Activated naive CD8-positive, alpha-beta T cell treated with anti-CD3 and anti-CD28 coated beads, Interleukin-2, amount 50 U/mL, for 24 hours (primary cell): ENCODE measurements at regions not wholly inside any gene's neighbourhood (a gene's known extent, or its start where the extent isn't known, plus 50 kb on each side); places are given as distances from the start of the nearest gene placed in this dataset.
"Not testable (repeated sequence)": the region's sequence is repeated elsewhere in the genome, so short reads cannot be mapped to it uniquely, and the experiment has no call there.

Experiments
- ATAC-seq: fragments of 150-1000 bp; cut with Tn5 transposase; one replicate; pipeline ENCODE4 v1.10.0; 2021
- DNase-seq: peaks from one replicate; pipeline ENCODE4 v3.0.0; 2021
- H3K27ac Mint-ChIP-seq: one replicate; pipeline ENCODE4 v1.8.0; 2021; ENCODE audit warnings: mild to moderate bottlenecking, mixed read lengths
- H3K27me3 Mint-ChIP-seq: one replicate; pipeline ENCODE4 v1.8.0; 2021; ENCODE audit warnings: mixed read lengths
- H3K36me3 Mint-ChIP-seq: one replicate; pipeline ENCODE4 v1.8.0; 2021; ENCODE audit warnings: low read depth, mixed read lengths
- H3K4me1 Mint-ChIP-seq: one replicate; pipeline ENCODE4 v1.8.0; 2021; ENCODE audit warnings: mixed read lengths
- H3K4me3 Mint-ChIP-seq: one replicate; pipeline ENCODE4 v1.8.0; 2021; ENCODE audit warnings: mild to moderate bottlenecking, moderate library complexity, mixed read lengths
- H3K9me3 Mint-ChIP-seq: one replicate; pipeline ENCODE4 v1.8.0; 2021; ENCODE audit warnings: mixed read lengths

DNA sequence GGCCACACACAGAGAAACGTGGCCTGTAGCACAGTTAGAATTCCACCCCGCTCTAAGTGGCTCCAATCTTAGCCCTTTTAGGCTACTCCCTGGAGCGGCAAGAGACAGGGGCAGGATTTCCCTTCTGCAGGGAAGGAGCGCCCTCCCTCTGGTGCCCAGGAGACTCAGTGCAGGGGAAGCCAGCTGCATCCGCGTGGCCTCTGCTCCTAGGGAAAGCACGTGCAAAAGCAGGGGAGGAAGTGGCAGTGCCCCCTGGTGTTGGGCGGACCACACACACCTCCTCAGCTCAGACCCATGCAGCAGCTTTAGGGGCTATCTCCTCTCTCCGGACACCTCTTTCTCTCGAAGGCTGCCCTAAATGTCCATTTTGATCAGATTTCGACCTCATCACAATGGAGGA lies 50.0 kb downstream of the SPRING1 start:
- Mint-ChIP-seq H3K36me3 (no peaks in the 10 kb centered on the region), H3K4me1 (peaks cover 1% of the 10 kb centered on the region), H3K27me3 (peaks cover 6% of the 10 kb centered on the region), H3K9me3 (no peaks in the 10 kb centered on the region), H3K4me3 (no peak overlapping the region), H3K27ac (no peak overlapping the region)
- ATAC-seq (peak; percentile 71), DNase-seq (peak; percentile 55)

DNA sequence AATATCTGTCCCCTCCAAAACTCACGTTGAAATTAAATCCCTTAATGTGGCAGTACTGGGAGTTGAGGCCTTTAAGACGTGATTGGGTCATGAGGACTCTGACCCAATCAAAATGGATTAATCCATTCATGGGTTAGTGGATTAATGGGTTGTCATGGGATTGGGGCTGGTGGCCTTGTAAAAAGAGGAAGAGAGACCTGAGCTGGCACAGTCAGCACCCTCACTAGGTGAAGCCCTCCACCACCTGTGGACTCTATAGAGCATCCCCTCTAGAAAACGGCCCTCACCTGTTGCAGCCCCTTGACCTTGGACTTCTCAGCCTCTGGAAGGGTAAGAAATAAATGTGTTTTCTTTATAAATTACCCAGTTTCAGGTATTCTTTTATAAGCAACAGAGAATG lies 53.0 kb downstream of the SPRING1 start:
- H3K4me1 Mint-ChIP-seq = no peaks in the 10 kb centered on the region
- H3K9me3 Mint-ChIP-seq = no peaks in the 10 kb centered on the region
- H3K27ac Mint-ChIP-seq = no peak overlapping the region
- H3K36me3 Mint-ChIP-seq = no peaks in the 10 kb centered on the region
- ATAC-seq = no peak
- DNase-seq = no peak
- H3K4me3 Mint-ChIP-seq = no peak overlapping the region
- peaks cover 1% of the 10 kb centered on the region for H3K27me3 Mint-ChIP-seq

DNA sequence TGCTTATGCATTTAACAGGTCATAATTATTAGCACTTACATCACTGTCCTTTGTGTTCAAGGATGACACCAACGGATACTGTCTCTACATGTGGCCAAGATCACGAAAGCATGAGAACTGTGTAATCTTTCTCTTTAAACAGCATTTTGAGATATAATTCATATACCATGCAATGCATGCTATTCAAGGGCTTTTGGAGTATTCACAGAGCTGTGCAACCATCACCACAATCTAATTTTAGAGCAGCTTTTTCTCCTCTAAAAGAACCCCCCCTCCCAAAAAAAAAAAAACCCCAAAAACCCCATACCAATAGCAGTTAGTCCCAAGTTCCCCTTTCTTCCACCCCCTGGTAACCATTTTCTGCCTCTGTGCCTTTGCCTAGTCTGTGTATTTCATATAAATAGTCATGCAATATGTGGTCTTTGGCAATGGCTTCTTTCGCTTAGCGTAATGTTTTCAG lies 60.6 kb downstream of the SPRING1 start:
- Mint-ChIP-seq H3K27me3 (peaks cover 4% of the 10 kb centered on the region), H3K4me1 (peaks cover 40% of the 10 kb centered on the region), H3K9me3 (no peaks in the 10 kb centered on the region), H3K36me3 (no peaks in the 10 kb centered on the region), H3K4me3 (no peak overlapping the region), H3K27ac (peak overlapping the region; percentile 10)
- DNase-seq = no peak
- peak; percentile 30 for ATAC-seq

DNA sequence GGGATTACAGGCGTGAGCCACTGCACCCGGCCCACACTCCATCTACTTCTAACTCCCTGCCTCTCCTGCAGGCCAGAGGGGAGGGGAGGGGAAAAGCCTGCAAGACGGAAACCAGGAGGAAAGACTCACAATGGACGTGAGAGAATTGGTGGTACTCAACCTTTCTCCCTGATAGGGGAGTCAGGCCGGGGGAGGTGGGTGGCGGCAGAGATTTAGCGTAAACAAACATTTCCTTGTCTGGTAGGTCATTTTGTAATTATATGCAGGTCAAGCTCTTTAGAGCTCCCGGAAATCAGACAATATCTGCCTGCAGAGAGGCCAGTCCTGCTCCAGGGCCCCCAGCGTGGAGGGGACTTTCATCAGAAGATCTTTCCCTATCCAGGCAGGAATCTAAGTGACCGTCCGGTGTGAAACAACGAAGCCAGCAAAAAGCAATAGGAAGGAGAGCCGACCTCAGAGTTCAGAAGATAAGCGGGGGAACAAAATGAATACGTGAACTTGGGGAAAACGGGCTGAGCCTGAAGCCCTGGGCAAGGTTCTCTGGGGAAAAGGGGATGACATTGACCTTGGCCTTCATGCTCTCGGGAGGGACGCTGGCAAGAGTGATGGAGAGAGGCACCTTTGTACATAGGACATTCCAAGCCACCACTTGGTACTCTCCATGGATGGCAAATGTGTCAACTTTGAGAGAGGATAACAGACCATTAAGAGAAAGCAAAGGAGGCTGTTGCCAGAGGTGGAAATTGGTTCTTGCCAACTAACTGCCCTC lies 62.3 kb downstream of the SPRING1 start:
- no peak overlapping the region for H3K27ac Mint-ChIP-seq
- no peak overlapping the region for H3K4me3 Mint-ChIP-seq

DNA sequence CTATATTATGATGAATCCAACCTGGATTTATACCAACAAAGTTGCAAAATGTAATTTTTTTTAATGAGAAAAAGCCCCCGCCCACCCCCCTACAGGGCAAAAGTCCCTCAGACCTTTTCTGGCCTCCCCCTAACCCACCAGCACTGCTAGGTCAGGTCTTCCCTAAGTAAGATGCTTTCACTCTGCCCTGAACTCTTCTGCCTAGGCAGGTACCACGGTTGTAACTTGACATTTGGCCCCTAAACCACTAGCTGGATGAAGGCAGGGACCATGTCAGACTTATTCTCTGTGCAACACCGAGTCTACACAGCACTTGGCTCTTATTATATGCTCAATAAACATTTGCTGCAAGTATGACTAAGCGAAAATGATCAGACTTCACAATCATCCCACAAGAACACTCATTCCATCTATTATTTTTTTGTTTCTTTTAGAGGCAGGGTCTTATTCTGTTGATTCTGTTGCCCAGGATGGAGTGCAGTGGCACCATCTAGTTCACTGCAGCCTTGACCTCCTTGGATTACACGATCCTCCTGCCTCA lies 63.2 kb downstream of the SPRING1 start:
- Mint-ChIP-seq H3K4me1 (peaks cover 42% of the 10 kb centered on the region), H3K27me3 (peaks cover 3% of the 10 kb centered on the region), H3K9me3 (no peaks in the 10 kb centered on the region), H3K27ac (no peak overlapping the region), H3K36me3 (no peaks in the 10 kb centered on the region), H3K4me3 (no peak overlapping the region)
- ATAC-seq = peak; percentile 57
- DNase-seq = no peak

More for the DNA sequence above, 62.3 kb downstream of the SPRING1 start:
- no peak for ATAC-seq
- H3K36me3 Mint-ChIP-seq = no peaks in the 10 kb centered on the region
- peaks cover 42% of the 10 kb centered on the region for H3K4me1 Mint-ChIP-seq
- H3K27me3 Mint-ChIP-seq = peaks cover 3% of the 10 kb centered on the region
- no peak for DNase-seq
- no peaks in the 10 kb centered on the region for H3K9me3 Mint-ChIP-seq

DNA sequence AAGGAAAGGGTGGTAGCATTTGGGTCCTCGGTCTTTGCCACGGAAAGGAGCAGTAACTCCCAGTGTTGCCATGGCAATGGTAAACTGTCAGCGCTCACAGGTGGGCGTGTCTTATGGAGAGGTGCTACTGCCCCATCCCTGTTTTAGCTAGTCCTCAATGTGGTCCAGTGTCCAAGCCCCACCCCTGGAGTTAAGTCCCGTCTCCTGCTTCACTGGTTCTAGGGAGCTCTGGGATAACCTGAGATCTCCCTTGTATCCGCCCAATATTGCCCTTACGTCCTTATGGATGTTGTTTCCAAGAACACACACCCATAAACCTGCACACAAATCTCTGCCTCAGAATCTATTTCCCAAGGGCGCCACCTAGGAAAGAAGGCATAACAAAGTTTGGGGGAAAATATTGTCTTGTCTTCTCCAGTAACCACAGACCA lies 64.2 kb downstream of the SPRING1 start:
- no peaks in the 10 kb centered on the region for H3K9me3 Mint-ChIP-seq
- DNase-seq = no peak
- no peak for ATAC-seq
- H3K27ac Mint-ChIP-seq = no peak overlapping the region
- peaks cover 42% of the 10 kb centered on the region for H3K4me1 Mint-ChIP-seq
- H3K36me3 Mint-ChIP-seq = no peaks in the 10 kb centered on the region
- H3K27me3 Mint-ChIP-seq = no peaks in the 10 kb centered on the region
- no peak overlapping the region for H3K4me3 Mint-ChIP-seq

DNA sequence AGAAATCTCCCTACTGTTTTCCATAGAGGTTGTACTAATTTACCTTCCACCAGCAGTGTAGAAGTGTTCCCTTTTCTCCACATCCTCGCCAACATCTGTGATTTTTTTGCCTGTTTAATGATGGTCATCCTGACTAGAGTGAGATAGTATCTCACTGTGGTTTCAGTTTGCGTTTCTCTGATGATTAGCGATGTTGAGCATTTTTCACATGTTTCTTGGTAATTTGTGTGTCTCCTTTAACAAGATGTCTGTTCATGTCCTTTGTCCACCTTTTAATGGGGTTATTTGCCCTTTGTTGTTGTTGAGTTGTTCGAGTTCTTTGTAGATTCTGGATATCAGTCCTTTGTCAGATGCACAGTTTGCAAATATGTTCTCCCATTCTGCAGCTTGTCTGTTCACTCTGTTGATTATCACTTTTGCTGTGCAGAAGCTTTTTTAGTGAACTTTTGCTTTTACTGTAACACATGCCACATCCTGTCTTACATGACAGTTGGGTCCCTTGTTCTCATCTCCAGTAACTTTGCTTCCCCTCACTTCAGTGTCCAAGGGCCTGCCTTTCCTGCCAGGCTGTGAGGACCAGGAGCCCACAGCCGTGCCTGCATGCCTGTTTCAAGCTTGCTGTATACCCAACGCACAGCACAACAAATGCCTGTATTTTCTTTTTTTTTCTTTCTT lies 64.9 kb downstream of the SPRING1 start:
- Mint-ChIP-seq H3K36me3 (no peaks in the 10 kb centered on the region), H3K4me1 (peaks cover 42% of the 10 kb centered on the region), H3K4me3 (peak overlapping the region; percentile 46), H3K27me3 (no peaks in the 10 kb centered on the region), H3K27ac (peak overlapping the region; percentile 41), H3K9me3 (no peaks in the 10 kb centered on the region)
- DNase-seq (no peak), ATAC-seq (peak; percentile 34)

DNA sequence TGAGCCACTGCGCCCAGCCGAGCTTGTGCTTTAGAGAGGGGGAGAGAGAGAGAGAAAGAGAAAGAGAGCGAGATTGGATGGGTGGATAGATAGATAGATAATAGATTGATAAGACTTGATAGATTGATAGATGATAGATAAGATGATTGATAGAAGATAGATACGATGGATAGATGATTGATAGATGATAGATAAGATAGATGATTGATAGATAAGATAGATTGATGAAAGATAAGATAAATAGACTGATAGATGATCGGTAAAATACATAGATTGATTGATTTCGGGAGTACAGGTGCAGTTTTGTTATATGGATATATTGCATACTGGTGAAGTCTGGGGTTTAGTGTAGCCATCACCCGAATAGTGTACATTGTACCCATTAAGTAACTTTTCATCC lies 65.9 kb downstream of the SPRING1 start:
- no peak overlapping the region for H3K4me3 Mint-ChIP-seq
- peaks cover 38% of the 10 kb centered on the region for H3K4me1 Mint-ChIP-seq
- no peaks in the 10 kb centered on the region for H3K27me3 Mint-ChIP-seq

DNA sequence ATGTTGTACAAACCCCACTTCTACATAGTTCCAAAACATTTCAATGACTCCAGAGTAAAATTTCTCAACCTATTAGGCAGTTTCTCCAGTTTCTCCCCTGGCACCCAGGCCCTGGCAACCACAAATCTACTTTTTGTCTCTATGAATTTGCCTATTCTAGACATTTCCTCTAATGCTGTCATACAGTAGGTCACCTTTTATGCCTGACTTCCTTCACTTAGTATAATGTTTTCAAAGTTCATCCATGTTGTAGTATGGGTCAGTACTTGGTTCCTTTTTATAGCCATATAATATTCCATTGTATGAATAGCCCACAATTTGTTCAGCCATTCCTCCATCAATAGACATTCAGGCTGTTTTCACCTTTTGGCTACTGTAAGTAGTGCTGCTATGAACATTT lies 67.0 kb downstream of the SPRING1 start:
- Mint-ChIP-seq H3K36me3 (no peaks in the 10 kb centered on the region), H3K4me1 (peaks cover 33% of the 10 kb centered on the region), H3K27ac (no peak overlapping the region), H3K9me3 (no peaks in the 10 kb centered on the region), H3K27me3 (no peaks in the 10 kb centered on the region), H3K4me3 (no peak overlapping the region)
- ATAC-seq (no peak), DNase-seq (no peak)

More for the DNA sequence above, 65.9 kb downstream of the SPRING1 start:
- no peak for DNase-seq
- ATAC-seq = no peak
- Mint-ChIP-seq H3K9me3 (no peaks in the 10 kb centered on the region), H3K27ac (no peak overlapping the region), H3K36me3 (no peaks in the 10 kb centered on the region)

DNA sequence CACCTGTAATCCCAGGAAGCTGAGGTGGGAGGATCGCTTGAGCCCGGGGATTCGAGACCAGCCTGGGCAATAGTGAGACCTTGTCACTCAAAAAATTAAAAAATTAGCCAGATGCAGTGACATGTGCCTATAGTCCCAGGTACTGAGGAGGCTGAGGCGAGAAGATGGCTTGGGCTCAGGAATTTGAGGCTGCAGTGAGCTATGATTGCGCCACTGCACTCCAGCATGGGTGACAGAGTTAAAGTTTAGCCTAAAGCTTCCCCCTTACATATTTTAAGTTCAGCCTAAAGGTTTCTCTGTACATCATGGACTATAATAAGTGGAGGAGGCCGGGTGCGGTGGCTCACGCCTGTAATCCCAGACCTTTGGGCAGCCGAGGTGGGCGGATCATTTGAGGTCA lies 70.1 kb downstream of the SPRING1 start:
- DNase-seq (no peak), ATAC-seq (no peak)
- Mint-ChIP-seq H3K27ac (no peak overlapping the region), H3K4me3 (no peak overlapping the region), H3K9me3 (no peaks in the 10 kb centered on the region), H3K4me1 (peaks cover 8% of the 10 kb centered on the region), H3K36me3 (no peaks in the 10 kb centered on the region), H3K27me3 (no peaks in the 10 kb centered on the region)

DNA sequence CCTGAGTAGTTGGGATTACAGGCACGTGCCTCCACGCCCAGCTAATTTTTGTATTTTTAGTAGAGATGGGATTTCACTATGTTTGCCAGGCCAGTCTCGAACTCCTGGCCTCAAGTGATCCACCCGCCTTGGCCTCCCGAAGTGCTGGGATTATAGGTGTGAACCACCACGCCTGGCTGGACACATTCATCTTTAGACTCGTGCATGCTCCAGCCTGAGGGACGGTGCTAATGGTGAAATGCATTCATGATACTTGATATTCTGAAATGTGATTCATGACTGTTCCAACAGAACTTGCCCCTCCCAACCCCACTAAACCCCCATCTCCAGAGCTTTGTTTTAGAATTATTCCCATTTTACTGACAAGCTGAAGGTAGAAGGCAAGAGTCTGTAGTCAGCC lies 71.0 kb downstream of the SPRING1 start:
- H3K36me3 Mint-ChIP-seq, ATAC-seq, DNase-seq, H3K9me3 Mint-ChIP-seq, H3K27ac Mint-ChIP-seq, H3K27me3 Mint-ChIP-seq, H3K4me1 Mint-ChIP-seq, H3K4me3 Mint-ChIP-seq: not testable (repeated sequence)

DNA sequence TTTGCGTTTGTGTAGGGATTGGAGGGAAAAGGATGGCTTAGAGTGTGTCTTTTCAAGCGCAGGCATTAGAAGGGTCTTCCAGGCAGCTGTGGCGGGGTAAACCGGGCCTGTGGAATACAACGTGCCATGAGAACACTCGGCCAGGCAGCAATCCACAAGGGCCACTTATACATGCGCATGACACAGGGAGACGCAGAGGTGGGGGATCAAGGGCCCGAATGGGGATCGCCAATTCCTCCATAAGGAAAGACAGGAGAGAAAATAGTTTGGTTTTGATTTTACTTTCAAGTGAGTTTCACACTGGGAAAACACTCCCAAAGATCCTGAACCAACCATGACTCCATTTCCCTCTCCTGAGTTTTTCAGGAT lies 71.6 kb downstream of the SPRING1 start:
- Mint-ChIP-seq H3K4me3 (no peak overlapping the region), H3K36me3 (no peaks in the 10 kb centered on the region), H3K27ac (no peak overlapping the region), H3K4me1 (no peaks in the 10 kb centered on the region), H3K27me3 (no peaks in the 10 kb centered on the region), H3K9me3 (no peaks in the 10 kb centered on the region)
- DNase-seq (no peak), ATAC-seq (no peak)

DNA sequence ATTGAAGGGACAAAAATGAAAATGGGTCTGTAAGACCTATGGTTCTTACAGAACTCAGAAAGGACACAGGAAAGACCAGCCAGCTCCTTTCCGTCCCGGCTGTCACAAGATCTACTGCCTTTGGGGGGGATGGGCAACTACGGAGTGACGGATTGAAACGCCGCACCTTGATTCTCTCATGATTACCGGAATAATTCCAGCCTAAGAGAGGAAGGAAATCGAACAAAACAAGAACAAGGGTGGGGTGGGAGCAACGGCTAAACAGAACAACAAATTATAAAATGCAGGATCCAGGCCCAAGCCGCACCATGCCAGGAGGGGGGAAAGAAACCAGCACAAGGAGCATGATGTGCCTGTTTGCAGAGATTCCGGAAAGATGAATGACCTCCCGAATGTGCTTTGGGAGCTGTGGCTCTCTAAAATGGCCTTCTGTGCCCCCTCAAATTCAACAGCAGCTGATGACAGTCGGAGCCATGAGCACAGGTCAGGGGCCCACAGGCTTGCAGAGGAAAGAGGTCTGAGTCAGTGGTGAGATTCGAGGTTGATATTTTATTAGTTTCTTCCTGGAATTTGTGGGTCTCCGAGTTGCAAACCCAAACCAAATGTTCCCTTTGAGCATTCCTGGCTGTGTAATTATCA lies 72.1 kb downstream of the SPRING1 start:
- DNase-seq (no peak), ATAC-seq (no peak)
- H3K4me3 Mint-ChIP-seq = no peak overlapping the region
- H3K36me3 Mint-ChIP-seq = no peaks in the 10 kb centered on the region
- H3K27ac Mint-ChIP-seq = no peak overlapping the region
- no peaks in the 10 kb centered on the region for H3K4me1 Mint-ChIP-seq
- H3K27me3 Mint-ChIP-seq = no peaks in the 10 kb centered on the region
- no peaks in the 10 kb centered on the region for H3K9me3 Mint-ChIP-seq

DNA sequence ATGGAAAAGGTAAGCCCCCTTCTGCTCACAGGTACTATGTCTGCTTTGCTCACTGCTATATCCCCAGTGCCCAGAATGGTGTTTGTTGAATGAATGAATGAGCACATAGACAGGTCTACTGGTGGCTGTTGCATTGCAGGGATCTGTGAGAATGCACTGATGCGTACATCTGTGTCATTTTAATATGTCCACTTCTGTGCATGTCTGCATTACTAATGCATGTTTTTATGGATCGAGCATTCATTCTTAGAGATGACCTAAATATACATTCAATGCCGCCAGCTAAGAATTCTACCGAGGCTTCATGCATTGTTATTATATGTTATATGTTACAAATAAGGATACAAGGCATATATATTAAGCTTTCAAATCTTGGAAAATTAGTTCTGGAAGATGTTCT lies 73.8 kb downstream of the SPRING1 start:
- Mint-ChIP-seq H3K27ac (no peak overlapping the region), H3K4me1 (peaks cover 1% of the 10 kb centered on the region), H3K36me3 (no peaks in the 10 kb centered on the region), H3K27me3 (peaks cover 4% of the 10 kb centered on the region), H3K9me3 (no peaks in the 10 kb centered on the region), H3K4me3 (no peak overlapping the region)
- no peak for ATAC-seq
- no peak for DNase-seq
